NCI-H524 treated with DMSO at 0.1 percent for 48 hours (cell line): ENCODE measurements at regions not wholly inside any gene's neighbourhood (a gene's known extent, or its start where the extent isn't known, plus 50 kb on each side); places are given as distances from the start of the nearest gene placed in this dataset.
"Not testable (repeated sequence)": the region's sequence is repeated elsewhere in the genome, so short reads cannot be mapped to it uniquely, and the experiment has no call there.

ENCODE experiments used
- DNase-seq: peaks from one replicate; lab custom pipeline; 2025; lab: John Stamatoyannopoulos, UW

DNA sequence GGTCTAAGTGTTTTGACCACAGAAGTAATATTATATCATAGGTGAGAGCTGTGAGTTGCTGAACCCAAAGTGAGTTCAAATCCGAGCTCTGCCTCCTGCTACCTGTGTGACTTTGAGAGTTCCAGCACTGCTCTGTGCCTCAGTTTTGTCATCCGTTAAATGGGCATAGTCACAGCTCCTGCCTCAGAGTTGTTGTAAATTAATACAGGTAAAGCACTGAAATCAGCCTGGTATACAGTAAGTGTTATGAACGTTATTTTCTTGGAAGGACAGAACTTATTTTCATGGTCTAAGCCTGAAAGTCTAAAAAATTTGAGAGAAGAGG, 65.4 kb upstream of the ZNF195 start:
- not testable (repeated sequence) for DNase-seq

DNA sequence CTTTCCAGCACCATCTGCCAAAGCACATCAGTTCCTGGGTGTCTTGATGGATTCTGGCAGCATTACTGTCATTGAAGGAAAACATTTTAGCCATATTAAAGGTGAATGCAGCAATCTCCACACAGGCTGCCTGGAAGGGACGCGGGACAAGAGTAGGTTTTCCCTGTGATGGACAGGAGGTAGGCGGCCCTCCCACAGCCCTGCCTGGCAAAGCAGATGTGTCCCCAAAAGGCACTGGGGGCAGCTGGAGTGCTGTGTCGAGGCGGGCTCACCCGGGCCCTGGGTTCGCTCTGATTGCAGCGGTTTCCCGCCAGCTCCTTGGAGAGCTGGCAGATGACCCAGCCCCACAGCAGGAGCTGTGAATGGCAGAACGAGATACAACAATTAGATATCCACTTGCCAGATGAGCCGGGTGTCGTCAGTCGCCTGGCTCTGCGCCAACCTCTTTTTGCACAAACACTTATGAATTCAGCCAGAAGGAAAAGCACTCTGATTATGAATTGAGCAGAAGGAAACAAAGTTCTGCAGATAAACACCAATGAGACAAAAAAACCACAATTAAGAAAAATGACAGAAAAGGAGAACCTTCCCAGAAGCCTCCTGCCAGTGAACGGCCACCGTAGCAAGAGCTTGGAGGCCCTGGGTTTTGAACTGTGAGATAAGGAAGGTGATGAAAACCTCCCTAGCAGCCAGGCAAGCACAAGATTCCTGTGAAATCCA, 64.9 kb upstream of the ZNF195 start:
- peak; percentile 13 for DNase-seq

DNA sequence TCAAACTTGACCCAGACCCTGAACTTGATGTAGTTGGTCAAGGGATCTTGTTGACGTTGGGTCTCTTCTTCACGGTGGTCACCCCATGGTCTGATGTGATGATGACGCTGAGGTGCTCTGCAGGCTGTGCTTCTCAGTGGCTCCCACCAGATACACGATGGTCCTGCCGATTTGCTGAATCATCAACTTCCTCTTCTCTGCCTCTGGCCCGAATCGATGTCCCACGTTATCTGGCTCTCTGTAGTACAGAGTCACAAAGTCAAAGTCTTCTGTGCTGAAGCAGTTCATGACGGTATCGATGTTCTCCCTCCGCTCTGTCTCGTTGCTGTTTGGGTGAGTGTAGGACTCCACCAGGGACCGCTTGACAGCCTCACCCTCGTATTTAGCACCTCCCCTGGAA, 58.5 kb upstream of the ZNF195 start:
- DNase-seq, result not testable (repeated sequence)

DNA sequence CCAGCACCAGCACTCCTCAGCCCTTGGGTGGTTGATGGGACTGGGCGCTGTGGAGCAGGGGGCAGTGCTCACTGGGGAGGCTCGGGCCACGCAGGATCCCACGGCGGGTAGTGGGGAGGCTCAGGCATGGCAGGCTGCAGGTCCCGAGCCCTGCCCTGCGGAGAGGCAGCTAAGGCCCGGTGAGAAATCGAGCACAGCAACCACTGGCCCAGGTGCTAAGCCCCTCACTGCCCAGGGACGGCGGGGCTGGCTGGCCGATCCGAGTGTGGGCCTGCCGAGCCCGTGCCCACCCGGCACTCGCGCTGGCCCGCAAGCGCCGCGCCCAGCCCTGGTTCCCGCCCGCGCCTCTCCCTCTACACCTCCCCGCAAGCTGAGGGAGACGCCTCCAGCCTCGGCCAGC, 56.0 kb upstream of the ZNF195 start:
- DNase-seq, result no peak

DNA sequence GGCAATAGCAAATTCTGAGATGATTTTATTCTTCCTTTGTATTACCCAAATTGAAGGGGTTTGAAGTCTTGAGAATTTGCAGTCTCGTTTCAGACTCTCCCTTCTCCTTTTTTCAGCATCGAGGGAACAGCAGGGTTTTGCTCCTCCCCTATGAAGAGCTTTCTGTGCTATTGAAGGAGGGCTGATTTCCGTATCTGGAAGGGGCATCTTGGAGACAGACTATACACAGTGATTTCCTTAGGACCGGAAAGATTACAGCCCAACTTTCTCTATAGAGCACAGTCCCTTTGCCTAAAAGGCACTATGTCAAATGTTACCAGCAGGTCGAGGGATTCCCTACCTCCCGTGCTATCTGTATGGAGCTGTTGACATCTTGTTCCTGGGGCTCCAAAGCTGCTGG, 50.2 kb upstream of the ZNF195 start:
- not testable (repeated sequence) for DNase-seq
